Stomach smooth muscle (tissue), 2 donors: ENCODE measurements at regions not wholly inside any gene's neighbourhood (a gene's known extent, or its start where the extent isn't known, plus 50 kb on each side); places are given as distances from the start of the nearest gene placed in this dataset.
"Not testable (repeated sequence)": the region's sequence is repeated elsewhere in the genome, so short reads cannot be mapped to it uniquely, and the experiment has no call there.

Experiments
- H3K27ac ChIP-seq: one replicate; pipeline ENCODE4 v1.7.0; 2013; ENCODE audit warnings: mild to moderate bottlenecking, low read length, inconsistent platforms
- H3K27me3 ChIP-seq, 2 donors: one replicate each; pipeline ENCODE4 v1.7.0; 2013; ENCODE audit warnings: low read length in 2 of 2; ENCODE audit not compliant: insufficient read depth in 2 of 2, control insufficient read depth in 1 of 2
- H3K36me3 ChIP-seq, 2 donors: one replicate each; pipeline ENCODE4 v1.7.0; 2013; ENCODE audit warnings: low read length in 2 of 2; ENCODE audit not compliant: control insufficient read depth in 2 of 2, insufficient read depth in 2 of 2
- H3K4me1 ChIP-seq: one replicate; pipeline ENCODE4 v1.7.0; 2013; ENCODE audit warnings: low read length; ENCODE audit not compliant: control insufficient read depth, insufficient read depth
- H3K4me3 ChIP-seq, 2 donors: one replicate each; pipeline ENCODE4 v1.7.0; 2013; ENCODE audit warnings: low read length in 2 of 2
- H3K9ac ChIP-seq, 2 donors: one replicate each; pipeline ENCODE4 v1.7.0; 2013; ENCODE audit warnings: low read length in 2 of 2, mild to moderate bottlenecking in 1 of 2
- H3K9me3 ChIP-seq, 2 donors: one replicate each; pipeline ENCODE4 v1.7.0; 2013; ENCODE audit warnings: low read length in 2 of 2; ENCODE audit not compliant: control insufficient read depth in 2 of 2
- donor health status: healthy.
- donor health status: Pancreatic carcinoma.

GRCh38 chr10:62704121-62704520 lies 100.4 kb upstream of the ADO start:
- H3K4me3 ChIP-seq, H3K36me3 ChIP-seq, H3K9me3 ChIP-seq, H3K4me1 ChIP-seq, H3K27me3 ChIP-seq, H3K27ac ChIP-seq, H3K9ac ChIP-seq: not testable (repeated sequence)

GRCh38 chr10:62705789-62706188 lies 98.7 kb upstream of the ADO start:
- Histone ChIP-seq H3K4me1 (no peaks in the 10 kb centered on the region), H3K27ac (no peak overlapping the region), H3K36me3 (no peaks in the 10 kb centered on the region), H3K9ac (no peak overlapping the region), H3K4me3 (no peak overlapping the region), H3K9me3 (peaks cover 0 to 3% of the 10 kb centered on the region in 2 donors), H3K27me3 (no peaks in the 10 kb centered on the region)

- Histone ChIP-seq H3K36me3 (no peaks in the 10 kb centered on the region), H3K9me3 (no peaks in the 10 kb centered on the region), H3K4me3 (no peak overlapping the region), H3K9ac (no peak overlapping the region), H3K27ac (no peak overlapping the region), H3K27me3 (no peaks in the 10 kb centered on the region), H3K4me1 (no peaks in the 10 kb centered on the region)
Observed at GRCh38 chr10:62707810-62708209, 96.7 kb upstream of the ADO start.

- no peaks in the 10 kb centered on the region for H3K4me1 ChIP-seq
- H3K9me3 ChIP-seq: no peaks in the 10 kb centered on the region
- H3K27ac ChIP-seq: no peak overlapping the region
- H3K36me3 ChIP-seq: no peaks in the 10 kb centered on the region
- no peak overlapping the region for H3K9ac ChIP-seq
- H3K27me3 ChIP-seq: no peaks in the 10 kb centered on the region
- H3K4me3 ChIP-seq: no peak overlapping the region
Observed at GRCh38 chr10:62708569-62708968, 96.0 kb upstream of the ADO start.

- H3K27ac ChIP-seq: no peak overlapping the region
- H3K36me3 ChIP-seq: no peaks in the 10 kb centered on the region
- H3K4me3 ChIP-seq: no peak overlapping the region
- no peak overlapping the region for H3K9ac ChIP-seq
- no peaks in the 10 kb centered on the region for H3K4me1 ChIP-seq
- H3K27me3 ChIP-seq: no peaks in the 10 kb centered on the region
- no peaks in the 10 kb centered on the region for H3K9me3 ChIP-seq
Observed at GRCh38 chr10:62709200-62709599, 95.3 kb upstream of the ADO start.

GRCh38 chr10:62710182-62710581 lies 94.3 kb upstream of the ADO start:
- Histone ChIP-seq H3K4me3 (no peak overlapping the region), H3K27ac (no peak overlapping the region), H3K36me3 (no peaks in the 10 kb centered on the region), H3K9me3 (no peaks in the 10 kb centered on the region), H3K9ac (no peak overlapping the region), H3K27me3 (no peaks in the 10 kb centered on the region), H3K4me1 (no peaks in the 10 kb centered on the region)

GRCh38 chr10:62715383-62715782 lies 89.1 kb upstream of the ADO start:
- no peak overlapping the region for H3K4me3 ChIP-seq
- no peak overlapping the region for H3K27ac ChIP-seq
- H3K4me1 ChIP-seq: no peaks in the 10 kb centered on the region
- H3K9me3 ChIP-seq: no peaks in the 10 kb centered on the region
- H3K27me3 ChIP-seq: no peaks in the 10 kb centered on the region
- no peak overlapping the region for H3K9ac ChIP-seq
- no peaks in the 10 kb centered on the region for H3K36me3 ChIP-seq

GRCh38 chr10:62718585-62718984 lies 85.9 kb upstream of the ADO start:
- no peaks in the 10 kb centered on the region for H3K4me1 ChIP-seq
- H3K27me3 ChIP-seq: no peaks in the 10 kb centered on the region

GRCh38 chr10:62719061-62719460 lies 85.5 kb upstream of the ADO start:
- H3K4me1 ChIP-seq: no peaks in the 10 kb centered on the region
- H3K9me3 ChIP-seq: no peaks in the 10 kb centered on the region
- no peak overlapping the region for H3K9ac ChIP-seq
- H3K4me3 ChIP-seq: no peak overlapping the region
- no peaks in the 10 kb centered on the region for H3K36me3 ChIP-seq
- H3K27me3 ChIP-seq: no peaks in the 10 kb centered on the region
- H3K27ac ChIP-seq: no peak overlapping the region

More at GRCh38 chr10:62718585-62718984, 85.9 kb upstream of the ADO start:
- Histone ChIP-seq H3K36me3 (no peaks in the 10 kb centered on the region), H3K9me3 (no peaks in the 10 kb centered on the region), H3K27ac (no peak overlapping the region), H3K4me3 (no peak overlapping the region), H3K9ac (no peak overlapping the region)

- H3K27me3 ChIP-seq: no peaks in the 10 kb centered on the region
- H3K36me3 ChIP-seq: no peaks in the 10 kb centered on the region
- no peak overlapping the region for H3K9ac ChIP-seq
- H3K9me3 ChIP-seq: no peaks in the 10 kb centered on the region
- no peaks in the 10 kb centered on the region for H3K4me1 ChIP-seq
- H3K4me3 ChIP-seq: no peak overlapping the region
- H3K27ac ChIP-seq: no peak overlapping the region
Observed at GRCh38 chr10:62721687-62722086, 82.8 kb upstream of the ADO start.

GRCh38 chr10:62723375-62723774 lies 81.1 kb upstream of the ADO start:
- no peaks in the 10 kb centered on the region for H3K36me3 ChIP-seq
- H3K9me3 ChIP-seq: no peaks in the 10 kb centered on the region
- no peaks in the 10 kb centered on the region for H3K27me3 ChIP-seq
- H3K9ac ChIP-seq: no peak overlapping the region
- H3K27ac ChIP-seq: no peak overlapping the region
- no peaks in the 10 kb centered on the region for H3K4me1 ChIP-seq
- H3K4me3 ChIP-seq: no peak overlapping the region

GRCh38 chr10:62724465-62724864 lies 80.1 kb upstream of the ADO start:
- Histone ChIP-seq H3K4me3 (no peak overlapping the region), H3K36me3 (no peaks in the 10 kb centered on the region), H3K9me3 (no peaks in the 10 kb centered on the region), H3K9ac (no peak overlapping the region), H3K27me3 (no peaks in the 10 kb centered on the region), H3K4me1 (no peaks in the 10 kb centered on the region), H3K27ac (no peak overlapping the region)
